GM23248 (cell line): ENCODE measurements at regions not wholly inside any gene's neighbourhood (a gene's known extent, or its start where the extent isn't known, plus 50 kb on each side); places are given as distances from the start of the nearest gene placed in this dataset.

Experiments
- EZH2 ChIP-seq: fragments of 200-600 bp; sonication (generic); IDR thresholded peaks from 2 replicates; pipeline ENCODE4 v1.6.1; 2018; ENCODE audit warnings: antibody characterized with exemption, mild to moderate bottlenecking; ENCODE audit not compliant: insufficient read depth, poor library complexity, severe bottlenecking
- EZH2phosphoT487 ChIP-seq: fragments of 200-600 bp; sonication (generic); IDR thresholded peaks from 2 replicates; pipeline ENCODE4 v1.6.1; 2018; ENCODE audit warnings: antibody characterized with exemption, moderate library complexity, mild to moderate bottlenecking, low read depth; ENCODE audit not compliant: insufficient read depth

DNA sequence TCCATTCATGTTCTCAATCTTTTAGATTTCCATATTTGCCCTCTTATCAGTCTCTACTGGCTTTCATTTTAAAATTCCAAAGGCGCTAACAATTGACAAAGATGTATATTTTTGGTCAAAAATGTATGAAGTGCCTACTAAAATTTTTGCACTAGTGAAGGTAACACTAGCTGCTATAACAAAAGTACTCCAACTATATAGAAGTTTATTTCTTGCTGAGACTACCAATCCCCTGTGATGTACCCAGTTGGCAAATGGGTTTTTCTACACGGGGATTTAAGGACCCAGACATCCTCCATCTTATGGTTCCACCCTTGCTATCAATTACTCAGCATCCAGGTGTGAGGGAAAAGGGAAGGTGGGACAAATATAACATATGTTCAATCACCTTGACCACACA, 75.3 kb upstream of the TSPAN8 start:
- TF ChIP-seq EZH2 (no peak), EZH2phosphoT487 (no peak)
